Ectodermal cell (in vitro differentiated cells): ENCODE measurements at regions not wholly inside any gene's neighbourhood (a gene's known extent, or its start where the extent isn't known, plus 50 kb on each side); places are given as distances from the start of the nearest gene placed in this dataset.
"Not testable (repeated sequence)": the region's sequence is repeated elsewhere in the genome, so short reads cannot be mapped to it uniquely, and the experiment has no call there.

Experiments
- H3K27ac ChIP-seq: 2 replicates; pipeline ENCODE4 v1.7.0; 2013; ENCODE audit warnings: mild to moderate bottlenecking, low read depth, low read length; ENCODE audit not compliant: insufficient read depth, poor library complexity, severe bottlenecking
- H3K27me3 ChIP-seq: 2 replicates; pipeline ENCODE4 v1.7.0; 2013; ENCODE audit warnings: mild to moderate bottlenecking, low read length; ENCODE audit not compliant: insufficient read depth, control insufficient read depth, poor library complexity, severe bottlenecking
- H3K36me3 ChIP-seq: one replicate; pipeline ENCODE4 v1.7.0; 2013; ENCODE audit warnings: low read length; ENCODE audit not compliant: control insufficient read depth, insufficient read depth
- H3K4me1 ChIP-seq: one replicate; pipeline ENCODE4 v1.7.0; 2013; ENCODE audit warnings: low read length; ENCODE audit not compliant: control insufficient read depth, insufficient read depth
- H3K4me3 ChIP-seq: 2 replicates; pipeline ENCODE4 v1.7.0; 2013; ENCODE audit warnings: low read depth, low read length, control low read depth; ENCODE audit not compliant: insufficient read depth
- H3K9me3 ChIP-seq: 2 replicates; pipeline ENCODE4 v1.7.0; 2013; ENCODE audit warnings: mild to moderate bottlenecking, low read length, moderate library complexity; ENCODE audit not compliant: control insufficient read depth
- WGBS, 2 experiments: methylation state at CpG; one replicate each; pipeline ENCODE4 v1.1.7; 2013; ENCODE audit warnings: missing lambda C conversion rate in 2 of 2; 5-methylcytosine and 5-hydroxymethylcytosine counted together

DNA sequence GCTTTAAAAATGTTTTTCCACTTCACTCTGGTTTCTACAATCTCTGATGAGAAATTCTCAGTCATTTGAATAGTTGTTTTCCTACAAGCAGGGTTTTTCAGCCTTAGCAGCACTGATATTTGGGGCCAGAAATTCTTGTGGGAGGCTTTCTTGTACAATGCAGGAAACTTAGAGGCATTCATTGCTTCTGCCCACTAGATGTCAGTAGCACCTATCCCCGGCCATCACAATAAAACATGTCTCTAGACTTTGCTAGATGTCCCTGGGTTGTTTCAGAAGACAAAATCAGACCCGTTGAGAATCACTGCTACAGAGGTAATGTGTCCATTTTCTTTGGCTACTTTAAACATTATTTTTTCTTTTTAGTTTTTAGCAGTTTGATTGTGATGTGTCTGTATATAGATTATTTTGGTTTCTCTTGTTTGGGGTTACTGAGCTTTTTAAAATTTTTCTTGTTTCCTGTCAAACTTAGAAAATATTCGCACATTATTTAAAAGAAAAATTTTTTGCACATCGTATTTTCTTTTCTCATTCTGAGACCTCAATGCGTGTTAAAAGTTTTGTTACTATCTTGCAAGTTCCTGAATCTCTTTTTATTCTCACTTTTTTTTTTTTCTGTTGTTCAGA lies 60.8 kb upstream of the CCDC179 start:
- H3K4me3 ChIP-seq, result no peak overlapping the region
- no peak overlapping the region for H3K27ac ChIP-seq
- no peaks in the 10 kb centered on the region for H3K27me3 ChIP-seq
- no peaks in the 10 kb centered on the region for H3K9me3 ChIP-seq
- H3K36me3 ChIP-seq, result no peaks in the 10 kb centered on the region
- H3K4me1 ChIP-seq, result no peaks in the 10 kb centered on the region
- WGBS, 2 experiments, result 47 to 65% methylated on average over 5 of the region's 5 CpGs

- H3K27me3 ChIP-seq, result no peaks in the 10 kb centered on the region
- H3K4me3 ChIP-seq, result no peak overlapping the region
- H3K36me3 ChIP-seq, result no peaks in the 10 kb centered on the region
- H3K27ac ChIP-seq, result no peak overlapping the region
- 23 to 27% methylated on average over 1 of the region's 1 CpG for WGBS, 2 experiments
- no peaks in the 10 kb centered on the region for H3K9me3 ChIP-seq
- H3K4me1 ChIP-seq, result no peaks in the 10 kb centered on the region
Observed at GRCh38 chr11:22922672-22923071, 62.4 kb upstream of the CCDC179 start.

DNA sequence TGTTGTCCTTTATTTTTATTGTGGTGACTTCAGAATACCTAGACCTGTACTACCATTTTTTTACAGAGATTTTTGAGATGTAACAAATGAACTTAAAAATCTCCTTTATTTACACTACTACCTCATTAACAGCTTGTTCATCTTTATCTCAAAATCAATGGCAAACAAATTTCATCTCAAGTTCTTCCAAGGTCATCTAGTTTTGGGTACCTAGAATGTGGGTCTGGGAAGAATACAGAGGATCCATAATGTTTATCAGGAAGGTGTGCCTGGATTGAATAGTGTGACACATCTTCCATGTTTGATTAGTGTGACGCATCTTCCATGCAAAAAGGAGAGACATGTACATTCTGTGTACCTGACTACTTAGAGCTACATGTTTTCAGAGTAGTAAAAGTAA lies 63.3 kb upstream of the CCDC179 start:
- no peaks in the 10 kb centered on the region for H3K27me3 ChIP-seq
- H3K4me1 ChIP-seq, result no peaks in the 10 kb centered on the region
- no peaks in the 10 kb centered on the region for H3K36me3 ChIP-seq
- no peak overlapping the region for H3K4me3 ChIP-seq
- no peaks in the 10 kb centered on the region for H3K9me3 ChIP-seq
- no peak overlapping the region for H3K27ac ChIP-seq
- WGBS, 2 experiments, result 96 to 100% methylated on average over 1 of the region's 1 CpG

DNA sequence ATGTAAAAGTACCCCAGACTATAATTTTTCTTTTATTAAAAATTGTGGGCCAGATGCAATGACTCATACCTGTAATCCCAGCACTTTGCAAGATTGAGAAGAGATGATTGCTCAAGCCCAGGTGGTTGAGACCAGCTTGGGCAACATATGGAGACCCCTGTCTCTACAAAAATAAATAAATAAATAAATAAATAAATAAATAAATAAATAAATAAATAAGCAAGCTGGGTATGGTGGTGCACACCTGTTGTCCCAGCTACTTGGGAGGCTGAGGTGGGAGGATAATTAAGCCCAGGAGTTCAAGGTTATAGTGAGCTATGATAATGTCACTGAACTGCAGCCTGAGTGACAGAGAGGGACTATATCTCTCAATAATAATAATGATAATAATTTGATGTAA lies 66.1 kb upstream of the CCDC179 start:
- no peaks in the 10 kb centered on the region for H3K4me1 ChIP-seq
- no peaks in the 10 kb centered on the region for H3K27me3 ChIP-seq
- H3K36me3 ChIP-seq, result no peaks in the 10 kb centered on the region

DNA sequence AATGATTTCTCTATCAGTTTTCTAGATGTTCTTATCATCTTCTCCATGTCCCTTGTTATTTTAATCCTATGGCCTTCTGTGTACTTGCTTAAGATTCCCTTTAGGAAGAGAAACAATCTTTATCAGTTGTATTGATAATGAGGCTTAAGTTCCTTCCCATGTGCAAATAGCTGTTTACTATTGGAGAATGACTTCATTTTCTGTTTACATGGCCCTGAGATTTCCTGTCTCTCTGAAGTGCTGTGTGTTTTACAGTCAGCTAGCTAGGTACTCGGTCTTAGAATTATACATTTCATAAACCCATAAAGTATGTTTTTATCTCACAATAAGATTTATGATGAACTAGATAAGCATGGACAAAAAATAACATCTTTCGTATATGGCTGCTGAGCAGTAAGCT lies 67.5 kb upstream of the CCDC179 start:
- no peak overlapping the region for H3K27ac ChIP-seq
- WGBS, 2 experiments, result 100% methylated on average over 1 of the region's 2 CpGs
- no peak overlapping the region for H3K4me3 ChIP-seq

More for the DNA sequence above, 66.1 kb upstream of the CCDC179 start:
- H3K27ac ChIP-seq, result no peak overlapping the region
- no peak overlapping the region for H3K4me3 ChIP-seq
- H3K9me3 ChIP-seq, result no peaks in the 10 kb centered on the region

GRCh38 chr11:22928207-22928917 lies 68.1 kb upstream of the CCDC179 start:
- Histone ChIP-seq H3K4me1 (no peaks in the 10 kb centered on the region), H3K36me3 (no peaks in the 10 kb centered on the region), H3K4me3 (no peak overlapping the region), H3K27ac (no peak overlapping the region), H3K9me3 (no peaks in the 10 kb centered on the region), H3K27me3 (no peaks in the 10 kb centered on the region)
- WGBS, 2 experiments, result 87 to 96% methylated on average over 5 of the region's 5 CpGs

More for the DNA sequence above, 67.5 kb upstream of the CCDC179 start:
- no peaks in the 10 kb centered on the region for H3K36me3 ChIP-seq
- no peaks in the 10 kb centered on the region for H3K4me1 ChIP-seq
- H3K9me3 ChIP-seq, result no peaks in the 10 kb centered on the region
- H3K27me3 ChIP-seq, result no peaks in the 10 kb centered on the region

DNA sequence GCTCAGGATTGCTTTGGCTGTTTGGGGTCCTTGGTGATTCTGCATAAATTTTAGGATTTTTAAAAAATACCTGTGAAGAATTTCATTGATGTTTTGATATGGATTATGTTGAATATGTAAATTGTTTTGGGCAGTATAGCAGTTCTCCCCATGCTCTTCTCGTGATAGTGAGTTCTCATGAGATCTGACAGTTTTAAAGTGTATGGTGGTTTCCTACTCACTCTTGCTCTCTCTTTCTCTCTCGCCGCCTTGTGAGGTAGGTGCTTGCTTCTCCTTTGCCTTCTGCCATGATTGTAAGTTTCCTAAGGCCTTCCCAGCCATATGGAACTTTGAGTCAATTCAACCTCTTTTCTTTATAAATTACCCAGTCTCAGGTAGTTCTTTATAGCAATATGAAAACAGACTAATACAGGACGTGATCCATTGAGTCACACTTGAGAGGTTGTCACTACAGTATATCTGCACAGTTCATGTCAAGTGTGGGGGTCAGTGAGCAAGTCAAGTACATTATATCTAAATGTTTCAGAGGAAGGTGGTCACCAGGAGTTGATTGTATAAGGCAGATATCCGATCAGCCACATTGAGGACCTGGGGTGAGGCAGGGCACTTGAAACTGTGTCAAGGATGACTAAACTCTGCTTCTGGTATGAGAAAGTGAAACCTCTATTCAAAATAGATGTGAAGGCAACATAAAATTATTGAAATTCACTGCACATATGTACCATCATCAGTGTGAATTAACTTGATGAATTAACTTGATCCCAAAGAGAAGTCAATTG lies 70.7 kb upstream of the CCDC179 start:
- H3K4me1 ChIP-seq, result no peaks in the 10 kb centered on the region
- H3K36me3 ChIP-seq, result no peaks in the 10 kb centered on the region
- no peak overlapping the region for H3K4me3 ChIP-seq
- H3K27me3 ChIP-seq, result no peaks in the 10 kb centered on the region
- H3K9me3 ChIP-seq, result no peaks in the 10 kb centered on the region
- WGBS, 2 experiments, result 90 to 95% methylated on average over 5 of the region's 5 CpGs
- H3K27ac ChIP-seq, result no peak overlapping the region

GRCh38 chr11:22938691-22939090 lies 78.4 kb upstream of the CCDC179 start:
- no peaks in the 10 kb centered on the region for H3K27me3 ChIP-seq
- H3K4me3 ChIP-seq, result no peak overlapping the region
- H3K4me1 ChIP-seq, result peaks cover 4% of the 10 kb centered on the region
- no peak overlapping the region for H3K27ac ChIP-seq
- no peaks in the 10 kb centered on the region for H3K36me3 ChIP-seq
- H3K9me3 ChIP-seq, result no peaks in the 10 kb centered on the region
- WGBS, 2 experiments, result 74 to 87% methylated on average over 1 of the region's 1 CpG

DNA sequence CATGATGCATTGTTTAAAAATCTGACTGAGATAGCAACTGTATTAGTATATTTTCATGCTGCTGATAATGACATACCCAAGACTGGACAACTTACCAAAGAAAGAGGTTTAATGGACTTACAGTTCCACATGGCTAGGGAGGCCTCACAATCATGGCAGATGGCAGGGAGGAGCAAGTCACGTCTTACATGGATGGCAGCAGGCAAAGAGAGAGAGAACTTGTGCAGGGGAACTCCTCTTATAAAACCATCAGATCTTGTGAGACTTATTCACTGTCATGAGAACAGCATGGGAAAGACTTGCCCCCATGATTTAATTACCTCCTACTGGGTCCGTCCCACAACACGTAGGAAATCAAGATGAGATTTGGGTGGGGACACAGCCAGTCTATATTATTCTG lies 81.3 kb upstream of the CCDC179 start:
- not testable (repeated sequence) for H3K27me3 ChIP-seq, H3K9me3 ChIP-seq, H3K36me3 ChIP-seq, H3K4me3 ChIP-seq, H3K4me1 ChIP-seq, H3K27ac ChIP-seq
- 92 to 93% methylated on average over 3 of the region's 3 CpGs for WGBS, 2 experiments

- Histone ChIP-seq H3K4me1 (no peaks in the 10 kb centered on the region), H3K27me3 (no peaks in the 10 kb centered on the region), H3K9me3 (no peaks in the 10 kb centered on the region), H3K27ac (no peak overlapping the region), H3K4me3 (no peak overlapping the region), H3K36me3 (no peaks in the 10 kb centered on the region)
- 85 to 100% methylated on average over 1 of the region's 1 CpG for WGBS, 2 experiments
Observed at GRCh38 chr11:22957786-22958185, 97.5 kb upstream of the CCDC179 start.
